ENCODE measurements at regions not wholly inside any gene's neighbourhood (a gene's known extent, or its start where the extent isn't known, plus 50 kb on each side); places are given as distances from the start of the nearest gene placed in this dataset.

DNA sequence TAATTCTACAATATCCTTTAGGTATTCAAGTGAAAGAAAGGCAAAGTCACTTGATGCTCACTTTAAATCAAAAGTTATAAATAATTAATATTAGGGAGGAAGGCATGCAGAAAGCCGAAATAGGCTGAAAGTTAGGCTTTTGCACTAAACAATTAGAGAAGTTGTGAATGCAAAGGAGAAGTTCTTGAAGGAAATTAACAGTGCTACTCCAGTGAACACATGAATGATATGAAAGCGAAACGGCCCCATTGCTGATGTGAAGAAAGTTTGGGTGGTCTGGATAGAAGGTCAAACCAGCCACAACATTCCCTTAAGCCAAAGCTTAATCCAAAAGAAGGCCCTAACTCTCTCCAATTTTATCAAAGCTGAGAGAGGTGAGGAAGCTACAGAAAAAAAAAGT is 103.1 kb upstream of the CXCR4 start:
- no peak for DNase-seq (ENCODE audit: low read depth in 2 of 2, low spot score in 1 of 2)

DNA sequence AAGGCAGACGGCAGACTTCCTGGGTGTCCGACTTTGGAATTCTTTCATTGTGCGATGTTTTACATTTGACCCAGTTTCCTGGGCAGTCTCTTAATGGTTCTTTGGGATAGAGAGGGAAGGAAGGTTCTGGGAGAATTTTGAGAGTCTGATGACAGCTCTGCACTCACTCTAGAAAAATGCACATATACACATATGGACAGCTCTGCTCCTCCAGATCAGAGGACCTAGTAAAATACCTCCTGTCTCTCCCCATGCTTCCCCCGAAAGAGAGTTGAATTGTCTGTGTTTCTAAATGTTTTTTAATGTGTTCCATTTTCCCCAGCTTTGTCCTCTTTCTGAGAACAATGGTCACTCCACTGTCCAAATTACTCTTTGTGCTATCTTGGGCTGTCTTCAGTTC is 102.0 kb upstream of the CXCR4 start:
- no peak for DNase-seq (ENCODE audit: low read depth in 2 of 2, low spot score in 1 of 2)

DNA sequence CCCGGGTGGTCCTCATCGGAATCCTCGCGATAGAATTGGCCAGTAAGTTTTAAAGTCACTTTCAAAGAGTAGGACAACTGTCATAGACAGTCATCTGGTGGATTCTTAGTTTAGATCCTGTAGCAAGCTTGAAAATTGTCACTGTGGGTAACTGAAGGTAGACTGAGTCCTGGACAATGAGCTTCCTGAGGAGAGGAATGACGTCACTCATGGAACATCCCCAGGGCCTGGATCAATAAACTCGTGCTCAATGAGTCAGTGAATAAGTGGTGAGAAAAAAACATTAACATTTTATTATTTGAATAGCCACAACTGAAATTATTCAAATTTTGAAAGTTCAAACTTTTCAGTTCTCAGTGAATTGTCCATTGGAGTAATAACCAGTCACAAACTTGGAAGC is 101.4 kb upstream of the CXCR4 start:
- DNase-seq (ENCODE audit: low read depth in 2 of 2, low spot score in 1 of 2) = no peak

DNA sequence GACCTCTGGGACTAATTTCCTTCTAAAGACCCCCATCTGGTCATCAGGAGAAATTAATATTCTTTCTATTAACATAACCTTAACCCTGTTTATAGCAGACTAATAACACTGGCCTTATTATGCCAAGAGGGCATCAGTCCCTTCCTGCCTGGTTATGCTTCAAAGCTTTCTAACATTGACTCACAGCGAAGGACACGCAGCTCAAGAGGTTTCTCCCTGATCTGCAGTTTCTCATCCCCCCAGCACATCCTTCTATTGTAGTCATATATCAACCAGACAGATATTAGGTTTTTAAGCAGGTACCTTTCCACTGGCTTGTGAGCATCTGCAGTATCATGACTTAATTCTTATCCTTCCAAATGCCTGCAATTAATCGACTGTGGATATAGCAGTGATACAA is 100.0 kb upstream of the CXCR4 start:
- no peak for DNase-seq (ENCODE audit: low read depth in 2 of 2, low spot score in 1 of 2)

DNA sequence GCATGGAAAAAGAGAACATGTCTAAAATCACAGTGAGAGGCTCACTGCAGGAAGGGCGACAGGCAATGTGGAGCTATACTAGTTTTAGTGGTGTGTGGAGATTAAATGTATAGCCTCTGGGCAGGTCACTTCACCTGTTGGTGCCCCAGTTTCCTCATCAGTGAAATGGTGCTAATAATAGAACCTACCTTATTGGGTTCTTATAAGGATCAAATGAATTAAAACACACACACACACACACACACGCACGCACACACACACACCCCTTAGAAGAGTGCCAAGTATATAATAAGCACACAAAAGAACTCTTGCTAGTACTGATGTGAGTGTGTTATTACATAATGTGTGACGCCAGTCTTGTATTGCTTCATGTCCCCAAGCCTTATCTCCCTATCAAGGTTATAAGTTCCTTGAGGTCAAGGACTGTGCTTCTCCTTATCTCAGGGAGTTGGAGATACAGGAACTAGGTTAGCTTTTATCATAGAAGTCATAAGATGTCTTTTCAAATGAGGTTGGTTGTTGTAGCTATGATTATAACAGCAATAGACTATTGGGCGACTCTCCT is 98.0 kb upstream of the CXCR4 start:
- DNase-seq (ENCODE audit: low read depth in 2 of 2, low spot score in 1 of 2) = no peak

DNA sequence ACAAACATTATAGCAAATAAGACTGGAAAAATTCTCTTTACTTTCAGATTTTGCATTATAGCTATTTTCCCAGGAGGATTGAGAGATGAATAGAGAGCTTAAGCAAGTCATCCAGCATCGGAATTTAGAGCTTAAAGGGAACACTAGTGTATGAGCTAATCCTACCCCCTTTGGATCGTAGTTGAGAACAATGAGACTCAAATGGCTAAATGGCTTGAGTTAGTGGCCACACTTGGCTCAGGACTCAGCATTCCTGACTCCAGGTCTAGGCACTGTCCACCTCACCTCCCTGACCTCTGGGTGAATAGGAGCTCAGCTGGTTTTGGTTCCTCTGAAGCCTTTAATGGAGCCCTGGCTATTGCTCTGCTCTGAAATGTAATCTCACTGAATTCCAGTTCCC is 97.5 kb upstream of the CXCR4 start:
- DNase-seq (ENCODE audit: low read depth in 2 of 2, low spot score in 1 of 2) = no peak

DNA sequence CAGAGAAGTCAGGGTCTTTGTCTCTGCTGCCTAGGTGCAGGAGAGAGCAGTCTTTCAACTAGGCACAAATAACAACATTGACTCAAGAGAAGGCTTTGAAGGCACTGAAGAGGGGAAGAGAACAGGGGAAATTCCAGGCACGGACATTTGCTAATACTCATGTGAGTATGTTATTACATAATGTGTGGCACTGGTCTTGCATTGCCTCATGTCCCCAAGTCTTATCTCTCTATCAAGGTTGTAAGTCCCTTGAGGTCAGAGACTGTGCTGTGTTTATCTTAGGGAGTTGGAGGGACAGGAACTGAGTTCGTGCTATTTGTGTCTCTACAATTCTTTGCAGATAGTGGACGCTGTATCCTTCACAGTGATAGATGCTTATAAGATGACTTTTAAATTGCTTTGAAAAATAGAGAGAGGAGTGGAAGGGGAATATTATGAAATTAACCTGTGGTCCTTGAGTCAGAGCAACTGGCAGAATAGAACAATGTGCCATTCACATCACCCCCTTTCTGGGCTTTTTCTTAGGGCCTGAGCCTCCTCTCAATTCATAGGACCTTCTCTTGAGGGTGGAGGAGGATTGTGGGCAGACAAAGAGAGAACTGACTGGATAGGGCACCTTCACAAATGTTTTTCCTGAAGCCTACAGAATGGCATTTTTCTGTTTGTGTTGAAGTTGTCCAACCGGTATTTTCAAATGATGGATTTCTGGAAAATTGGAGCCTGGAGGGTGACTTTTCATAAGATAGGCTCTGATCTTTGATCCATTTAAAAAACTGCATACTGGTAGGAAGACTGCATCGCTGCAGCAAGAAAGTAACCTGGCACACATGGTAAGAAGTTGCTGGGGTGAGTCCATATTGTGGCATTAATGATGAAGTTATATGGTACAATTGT is 96.6 kb upstream of the CXCR4 start:
- DNase-seq (ENCODE audit: low read depth in 2 of 2, low spot score in 1 of 2) = no peak

DNA sequence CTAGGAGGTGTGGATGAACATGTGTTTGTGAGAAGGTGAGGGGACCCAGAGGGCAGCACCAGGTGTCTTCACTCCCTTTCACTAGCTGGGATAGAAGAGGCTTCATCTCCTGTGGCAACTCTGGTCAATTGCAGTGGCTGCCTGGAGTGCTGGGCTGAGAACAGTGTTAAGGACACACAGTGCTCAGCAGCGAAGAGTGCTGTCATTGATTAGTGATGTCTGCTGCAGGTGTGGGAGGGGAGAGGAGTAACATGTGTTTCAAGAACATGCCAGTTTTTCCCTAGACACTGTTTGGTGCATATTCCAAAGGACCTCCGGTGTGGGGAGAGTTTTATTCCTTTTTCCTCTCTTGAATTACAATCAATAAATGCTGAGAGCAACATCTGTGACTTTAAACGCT is 95.9 kb upstream of the CXCR4 start:
- DNase-seq (ENCODE audit: low read depth in 2 of 2, low spot score in 1 of 2) = no peak

DNA sequence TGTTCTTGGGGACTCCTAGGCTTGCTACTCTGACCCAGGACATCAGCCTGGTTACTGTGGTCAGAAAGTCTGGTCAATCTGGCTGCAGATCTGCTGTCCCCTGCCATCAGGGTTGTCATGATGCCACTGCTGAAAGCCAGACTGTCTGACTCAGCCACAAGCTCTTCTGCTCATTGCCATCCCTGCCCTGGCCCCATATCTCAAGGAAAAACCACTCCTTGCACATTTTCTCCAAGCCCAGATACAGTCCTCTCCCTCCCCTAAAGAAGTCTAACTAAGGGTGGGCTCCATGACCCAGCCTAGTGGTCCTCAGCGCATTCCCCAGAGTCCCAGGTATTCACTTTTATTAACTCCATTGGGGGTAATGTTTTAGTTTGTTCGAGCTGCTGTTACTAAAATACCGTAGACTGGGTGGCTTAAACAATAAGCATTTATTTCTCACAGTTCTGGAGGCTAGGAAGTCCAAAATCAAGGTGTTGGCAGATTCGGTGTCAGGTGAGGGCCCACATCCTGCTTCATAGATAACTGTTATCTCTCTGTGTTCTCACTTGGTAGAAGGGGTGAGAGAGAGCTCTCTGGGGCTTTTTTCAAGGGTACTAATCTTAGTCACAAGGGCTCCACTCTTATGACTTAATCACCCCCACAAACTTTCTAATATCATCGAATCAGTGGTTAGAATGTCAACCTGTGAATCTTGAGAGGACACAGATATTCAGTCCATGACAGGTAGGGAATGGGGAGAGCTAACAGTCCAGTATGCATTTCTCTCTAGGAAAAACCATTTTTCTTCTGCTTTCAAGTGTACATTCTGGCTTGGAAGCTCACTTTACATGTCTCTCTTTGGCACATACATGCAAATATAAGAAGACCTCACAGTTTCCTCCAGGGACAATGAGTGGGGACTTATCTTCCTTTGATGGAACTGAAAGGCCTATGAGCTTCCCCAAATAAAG is 94.8 kb upstream of the CXCR4 start:
- no peak for DNase-seq (ENCODE audit: low read depth in 2 of 2, low spot score in 1 of 2)

DNA sequence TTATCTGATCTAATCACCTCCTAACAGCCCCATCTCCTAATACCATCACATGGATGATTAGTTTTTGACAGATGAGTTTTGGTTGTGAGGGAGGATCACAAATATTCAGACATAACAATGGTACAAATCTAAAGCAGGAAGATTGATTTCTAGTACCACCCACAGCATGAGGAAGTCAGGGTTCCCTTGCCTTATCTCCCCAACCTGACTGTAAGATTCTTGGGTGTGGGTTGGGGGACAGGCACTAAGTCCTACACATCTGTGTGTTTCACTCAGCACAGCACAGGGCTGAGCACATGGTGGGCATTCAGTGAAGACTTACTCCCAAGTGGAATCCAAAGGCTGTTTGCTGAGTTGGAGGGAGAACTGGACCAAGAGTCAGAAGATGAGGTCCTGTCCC is 93.8 kb upstream of the CXCR4 start:
- DNase-seq (ENCODE audit: low read depth in 2 of 2, low spot score in 1 of 2) = no peak

DNA sequence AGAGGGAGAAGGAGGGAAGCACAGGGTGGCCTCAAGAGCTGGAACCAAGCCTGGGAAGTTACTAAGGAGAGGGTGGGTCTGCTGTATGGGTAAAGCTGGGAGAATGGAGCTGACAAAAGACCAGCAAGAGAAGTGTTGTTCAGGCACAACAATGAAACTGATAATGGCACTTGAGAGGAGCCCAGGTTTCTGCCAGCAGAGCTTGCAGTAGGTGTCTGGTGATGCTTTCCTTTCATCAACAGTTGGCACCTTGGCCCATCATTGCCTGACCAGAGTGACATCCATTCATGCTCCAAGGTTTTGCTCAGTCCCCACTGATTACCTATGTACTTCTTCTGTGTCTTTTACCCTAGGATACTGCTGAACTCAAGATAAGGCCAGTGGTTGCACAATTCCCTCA is 92.9 kb upstream of the CXCR4 start:
- DNase-seq (ENCODE audit: low read depth in 2 of 2, low spot score in 1 of 2) = no peak

DNA sequence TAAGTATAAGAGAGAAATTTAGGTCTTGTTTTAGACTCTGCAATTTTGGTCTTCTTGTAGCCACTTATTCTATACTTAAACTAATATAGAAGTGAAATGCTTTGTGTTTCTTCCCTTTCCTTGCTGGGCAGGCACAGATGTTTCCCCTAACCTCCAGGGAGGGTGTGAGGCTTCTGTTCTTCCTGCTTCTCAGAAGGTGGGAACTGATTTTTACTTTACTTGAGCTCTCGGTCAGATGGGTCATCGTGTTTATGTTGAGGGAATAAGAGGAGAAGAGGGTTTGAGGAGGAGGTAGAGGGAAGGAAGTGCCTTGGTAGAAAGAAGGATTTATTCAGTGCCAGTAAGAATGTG is 92.5 kb upstream of the CXCR4 start:
- DNase-seq (ENCODE audit: low read depth in 2 of 2, low spot score in 1 of 2) = no peak

DNA sequence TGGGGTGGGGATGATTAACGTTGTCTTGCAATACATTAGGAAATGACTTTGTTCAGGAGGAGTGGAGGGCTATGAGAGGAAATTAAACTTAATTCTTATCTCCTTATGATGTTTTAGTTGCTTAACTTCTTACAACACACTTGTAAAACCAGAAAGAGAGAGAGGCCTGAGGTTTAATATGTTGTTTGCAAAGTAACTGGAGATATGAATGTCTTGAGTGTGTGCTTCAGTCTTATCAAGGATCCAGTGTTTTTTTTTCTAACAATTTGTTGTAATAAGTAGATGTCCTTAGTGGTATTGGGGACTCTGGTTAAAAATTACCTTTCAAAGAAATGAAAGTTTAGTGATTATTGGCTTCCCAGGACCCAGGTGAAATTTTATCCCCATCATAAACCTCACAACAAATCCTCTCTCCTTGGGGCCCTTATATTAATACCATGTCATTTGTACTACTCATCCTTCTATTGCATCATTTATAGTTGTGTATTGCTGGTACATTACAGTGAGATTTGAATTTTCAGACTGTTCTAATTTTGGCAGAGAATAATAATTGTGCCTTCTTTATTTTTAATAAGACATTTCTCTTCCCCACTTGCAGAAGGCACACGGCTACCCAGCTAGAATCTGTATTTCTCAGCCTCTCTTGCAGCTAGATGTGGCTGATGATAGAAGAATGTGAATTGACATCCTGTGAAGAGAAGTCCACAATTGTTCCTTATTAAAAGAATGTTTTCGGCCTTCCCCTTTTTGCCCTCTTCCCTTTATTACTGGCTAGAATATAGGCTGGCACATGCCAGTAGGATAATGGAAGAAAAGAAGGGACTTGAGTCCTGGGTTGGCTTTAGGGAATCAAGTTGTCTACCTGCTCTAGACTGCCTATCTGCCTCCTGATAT is 91.9 kb upstream of the CXCR4 start:
- no peak for DNase-seq (ENCODE audit: low read depth in 2 of 2, low spot score in 1 of 2)

DNA sequence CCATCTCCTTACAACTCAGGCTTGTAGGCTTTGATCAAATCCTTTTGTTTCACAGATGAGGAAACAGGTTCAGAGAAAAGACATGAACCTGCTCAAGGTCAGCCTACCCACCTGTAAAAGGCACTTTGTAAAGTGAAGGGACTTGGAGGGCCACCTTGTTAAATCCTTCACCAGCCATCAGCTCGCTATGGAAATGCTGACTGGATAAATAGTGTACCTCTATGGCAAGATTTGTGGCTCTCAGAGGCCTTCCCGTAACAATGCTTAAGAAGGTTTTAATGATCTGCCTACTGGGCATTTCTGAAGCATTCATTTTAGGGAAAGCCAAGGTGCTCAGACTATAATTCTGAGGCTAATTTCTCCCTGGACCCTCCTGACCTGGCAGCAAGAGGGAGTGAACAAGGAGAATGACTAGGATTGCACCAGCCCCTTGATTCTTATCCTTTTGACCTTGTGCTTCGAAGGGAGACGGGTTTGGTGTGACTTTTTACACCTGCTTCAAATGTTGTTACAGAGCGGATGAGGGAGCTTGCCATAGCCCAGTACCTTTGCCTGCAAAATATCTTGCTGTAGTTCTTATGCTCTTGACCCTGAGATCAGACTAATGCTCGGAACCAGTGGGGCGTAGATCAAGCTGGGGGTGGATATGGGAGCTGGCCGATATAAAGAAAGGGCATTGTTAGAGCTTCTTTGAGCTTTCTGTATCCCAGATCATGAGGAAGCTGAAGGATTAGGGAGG is 90.9 kb upstream of the CXCR4 start:
- no peak for DNase-seq (ENCODE audit: low read depth in 2 of 2, low spot score in 1 of 2)

DNA sequence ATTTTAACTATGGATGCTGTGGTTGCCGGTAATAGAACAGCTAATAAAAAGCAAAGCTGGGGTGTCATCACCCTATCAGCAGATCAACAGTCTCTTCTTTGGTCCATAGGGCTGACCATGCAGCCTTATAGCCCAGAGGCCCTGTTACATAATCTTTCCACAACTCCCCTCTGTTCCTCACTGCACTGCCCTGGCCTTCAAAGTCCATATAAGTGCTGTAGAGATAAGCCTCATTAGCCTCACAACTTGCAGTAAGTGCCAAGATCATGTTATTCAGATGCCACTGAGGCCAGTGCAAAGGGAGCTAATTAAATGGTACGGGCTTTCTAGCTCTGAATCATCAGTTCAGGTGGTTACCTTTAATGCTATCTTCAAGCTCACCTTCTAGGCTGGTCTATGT is 89.7 kb upstream of the CXCR4 start:
- no peak for DNase-seq (ENCODE audit: low read depth in 2 of 2, low spot score in 1 of 2)

DNA sequence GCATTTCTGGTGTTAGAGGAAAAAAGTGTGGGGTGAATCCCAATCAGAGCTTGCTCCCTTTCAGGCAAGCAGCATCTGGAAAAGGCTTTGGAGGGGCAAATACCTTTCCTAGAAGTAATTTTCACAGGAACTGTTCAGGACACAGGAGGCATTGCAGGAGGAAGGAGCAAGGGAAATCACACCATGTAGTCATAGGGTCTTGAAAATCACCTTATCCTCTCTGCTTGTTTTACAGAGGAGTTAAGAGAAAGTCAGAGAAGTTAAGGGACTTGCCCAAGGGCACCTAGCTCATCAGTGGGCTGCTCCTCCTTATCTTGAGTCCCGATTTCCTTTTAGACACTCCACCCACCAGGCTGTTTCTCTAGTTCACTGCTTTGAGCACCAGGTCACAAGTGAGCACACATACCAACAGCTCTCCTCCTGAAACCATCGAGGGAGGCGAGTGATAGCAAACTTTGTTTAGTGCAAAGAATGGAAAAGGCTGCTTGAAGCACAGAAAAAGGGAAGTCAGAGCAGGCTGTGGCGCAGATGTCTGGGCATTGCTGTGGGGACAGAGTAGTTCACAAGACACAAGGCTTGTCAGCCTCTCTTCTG is 89.2 kb upstream of the CXCR4 start:
- DNase-seq (ENCODE audit: low read depth in 2 of 2, low spot score in 1 of 2) = no peak

DNA sequence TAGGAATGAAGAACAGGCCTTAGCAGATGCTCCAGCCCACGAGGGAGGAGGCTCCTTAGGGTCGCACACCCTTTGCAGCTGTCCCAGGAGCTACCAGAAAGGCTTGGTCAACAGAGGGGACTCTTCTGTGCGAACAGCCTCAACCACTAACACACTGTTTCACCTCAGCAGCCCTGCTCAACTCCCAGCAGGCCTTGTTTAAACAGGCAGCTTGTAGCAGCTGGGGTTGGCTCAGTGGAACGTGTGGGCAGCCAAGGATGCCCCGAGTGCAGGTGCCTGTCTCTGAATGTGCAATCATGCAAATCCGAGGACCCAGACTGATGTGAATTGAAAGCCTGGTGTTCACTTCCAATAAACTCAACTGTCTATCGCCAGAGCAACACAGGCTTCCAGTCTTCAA is 88.7 kb upstream of the CXCR4 start:
- no peak for DNase-seq (ENCODE audit: low read depth in 2 of 2, low spot score in 1 of 2)

DNA sequence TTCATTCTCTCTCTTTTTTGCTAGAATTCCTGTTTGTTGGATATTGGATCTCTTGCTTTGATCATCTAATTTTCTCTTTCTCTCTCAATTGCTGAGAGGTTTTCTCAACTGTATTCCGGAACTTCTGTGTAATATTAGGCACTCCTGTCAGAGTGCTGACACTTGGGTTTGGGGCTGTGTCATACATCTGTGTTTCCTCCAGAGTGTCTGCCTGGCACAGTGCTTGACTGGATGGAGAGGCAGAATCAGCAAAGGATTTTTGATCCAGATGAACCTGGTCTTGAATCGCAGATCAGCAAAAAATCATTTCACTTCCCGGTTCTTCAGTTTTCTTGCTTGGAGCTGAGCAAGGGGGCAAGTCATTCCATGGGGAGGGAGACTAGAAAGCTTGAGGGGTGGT is 87.7 kb upstream of the CXCR4 start:
- DNase-seq (ENCODE audit: low read depth in 2 of 2, low spot score in 1 of 2) = no peak

DNA sequence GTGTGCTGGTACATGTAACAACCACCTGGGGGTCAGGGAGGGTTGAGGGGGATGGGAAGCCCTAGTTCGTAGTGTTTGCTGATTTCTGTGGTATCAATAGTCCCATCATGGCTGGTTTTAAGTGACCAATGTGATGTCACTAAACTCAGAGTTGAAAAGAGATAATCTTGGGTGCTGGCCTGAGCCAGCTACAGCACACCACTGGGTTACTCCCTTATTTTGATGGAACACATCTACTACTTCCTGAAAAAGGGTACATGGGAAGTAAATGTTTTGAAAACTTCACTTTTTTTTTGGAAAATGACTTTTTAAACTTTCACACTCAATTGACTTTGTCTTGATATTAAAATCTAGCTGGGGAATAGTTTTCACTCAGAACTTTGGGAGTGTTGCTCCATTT is 87.0 kb upstream of the CXCR4 start:
- no peak for DNase-seq (ENCODE audit: low read depth in 2 of 2, low spot score in 1 of 2)

DNA sequence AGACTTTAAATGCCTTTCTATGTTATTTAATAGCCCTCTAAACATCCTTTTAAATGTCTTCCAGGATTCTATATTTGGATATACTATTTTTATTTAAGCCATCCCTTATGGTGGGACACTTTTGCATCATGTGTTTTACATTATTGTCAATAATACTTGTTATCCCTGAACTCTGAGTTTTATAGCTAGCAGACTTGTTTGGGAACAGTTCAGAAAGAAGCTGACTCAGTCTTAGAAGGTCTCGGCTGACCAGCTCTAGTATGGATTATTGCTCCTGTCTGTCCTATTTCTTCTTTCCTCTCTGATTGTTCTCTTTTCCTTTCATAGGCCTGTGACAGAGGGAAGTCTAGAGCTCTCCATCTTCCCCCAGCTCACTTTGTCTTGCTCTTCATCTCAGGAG is 77.3 kb upstream of the CXCR4 start:
- no peak for DNase-seq (ENCODE audit: low read depth in 2 of 2, low spot score in 1 of 2)
